ENCODE measurements at regions not wholly inside any gene's neighbourhood (a gene's known extent, or its start where the extent isn't known, plus 50 kb on each side); places are given as distances from the start of the nearest gene placed in this dataset.

DNA sequence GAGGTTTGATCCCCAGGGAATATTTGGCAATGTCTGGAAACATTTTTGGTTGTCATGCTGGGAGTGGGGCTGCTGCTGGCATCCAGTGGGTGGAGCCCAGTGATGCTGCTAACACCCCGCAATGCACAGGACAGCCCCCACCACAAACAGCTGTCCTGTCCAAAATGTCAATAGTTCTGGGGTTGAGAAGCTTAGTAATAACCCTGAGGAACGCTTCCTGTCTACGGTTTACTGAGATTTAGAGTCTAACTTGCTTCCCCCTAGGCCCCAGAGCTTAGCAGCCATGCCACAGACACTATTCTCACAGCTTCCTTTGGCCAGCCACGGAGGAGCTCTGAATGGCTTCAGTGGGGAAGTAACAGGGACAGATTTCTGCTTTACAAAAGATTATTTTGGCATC is 66.5 kb downstream of the MSX2 start:
- peaks cover 7% of the 10 kb centered on the region for H3K27me3 Mint-ChIP-seq
- peaks cover 17% of the 10 kb centered on the region for H3K4me1 Mint-ChIP-seq (ENCODE audit: unreplicated experiment)
- TF ChIP-seq, protein P1, sequence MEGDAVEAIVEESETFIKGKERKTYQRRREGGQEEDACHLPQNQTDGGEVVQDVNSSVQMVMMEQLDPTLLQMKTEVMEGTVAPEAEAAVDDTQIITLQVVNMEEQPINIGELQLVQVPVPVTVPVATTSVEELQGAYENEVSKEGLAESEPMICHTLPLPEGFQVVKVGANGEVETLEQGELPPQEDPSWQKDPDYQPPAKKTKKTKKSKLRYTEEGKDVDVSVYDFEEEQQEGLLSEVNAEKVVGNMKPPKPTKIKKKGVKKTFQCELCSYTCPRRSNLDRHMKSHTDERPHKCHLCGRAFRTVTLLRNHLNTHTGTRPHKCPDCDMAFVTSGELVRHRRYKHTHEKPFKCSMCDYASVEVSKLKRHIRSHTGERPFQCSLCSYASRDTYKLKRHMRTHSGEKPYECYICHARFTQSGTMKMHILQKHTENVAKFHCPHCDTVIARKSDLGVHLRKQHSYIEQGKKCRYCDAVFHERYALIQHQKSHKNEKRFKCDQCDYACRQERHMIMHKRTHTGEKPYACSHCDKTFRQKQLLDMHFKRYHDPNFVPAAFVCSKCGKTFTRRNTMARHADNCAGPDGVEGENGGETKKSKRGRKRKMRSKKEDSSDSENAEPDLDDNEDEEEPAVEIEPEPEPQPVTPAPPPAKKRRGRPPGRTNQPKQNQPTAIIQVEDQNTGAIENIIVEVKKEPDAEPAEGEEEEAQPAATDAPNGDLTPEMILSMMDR (conservative IDR thresholded peaks at IDR 0.05) = no peak
- no peaks in the 10 kb centered on the region for H3K36me3 Mint-ChIP-seq
- no peaks in the 10 kb centered on the region for H3K9me3 Mint-ChIP-seq
- DNase-seq (ENCODE audit: extremely low spot score, unreplicated experiment) = no peak
- H3K4me3 Mint-ChIP-seq = no peak overlapping the region
- no peak overlapping the region for H3K27ac Mint-ChIP-seq

DNA sequence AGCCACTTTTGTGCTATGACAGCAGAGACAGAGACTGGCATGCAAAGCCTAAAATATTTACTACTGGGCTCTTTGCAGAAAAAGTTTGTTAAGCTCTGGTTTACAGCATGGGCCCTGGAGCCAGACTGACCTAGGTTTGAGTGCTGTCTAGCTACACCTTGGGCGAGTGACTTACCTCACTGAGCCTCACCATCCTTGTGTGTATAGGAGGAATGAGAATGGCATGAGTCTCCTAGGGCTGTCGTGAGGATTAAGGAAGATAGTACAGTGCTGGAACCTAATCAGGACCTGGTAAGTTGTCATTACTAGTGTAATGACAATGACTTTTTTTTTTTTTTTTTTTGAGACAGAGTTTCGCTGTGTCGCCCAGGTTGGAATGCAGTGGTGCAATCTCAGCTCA is 65.2 kb downstream of the MSX2 start:
- Mint-ChIP-seq H3K4me3 (no peak overlapping the region), H3K4me1 (ENCODE audit: unreplicated experiment) (peaks cover 17% of the 10 kb centered on the region), H3K36me3 (no peaks in the 10 kb centered on the region), H3K9me3 (peaks cover 6% of the 10 kb centered on the region), H3K27ac (no peak overlapping the region), H3K27me3 (peaks cover 3% of the 10 kb centered on the region)
- peak; percentile 7 for DNase-seq (ENCODE audit: extremely low spot score, unreplicated experiment)
- TF ChIP-seq, protein P1 (conservative IDR thresholded peaks at IDR 0.05) = no peak

DNA sequence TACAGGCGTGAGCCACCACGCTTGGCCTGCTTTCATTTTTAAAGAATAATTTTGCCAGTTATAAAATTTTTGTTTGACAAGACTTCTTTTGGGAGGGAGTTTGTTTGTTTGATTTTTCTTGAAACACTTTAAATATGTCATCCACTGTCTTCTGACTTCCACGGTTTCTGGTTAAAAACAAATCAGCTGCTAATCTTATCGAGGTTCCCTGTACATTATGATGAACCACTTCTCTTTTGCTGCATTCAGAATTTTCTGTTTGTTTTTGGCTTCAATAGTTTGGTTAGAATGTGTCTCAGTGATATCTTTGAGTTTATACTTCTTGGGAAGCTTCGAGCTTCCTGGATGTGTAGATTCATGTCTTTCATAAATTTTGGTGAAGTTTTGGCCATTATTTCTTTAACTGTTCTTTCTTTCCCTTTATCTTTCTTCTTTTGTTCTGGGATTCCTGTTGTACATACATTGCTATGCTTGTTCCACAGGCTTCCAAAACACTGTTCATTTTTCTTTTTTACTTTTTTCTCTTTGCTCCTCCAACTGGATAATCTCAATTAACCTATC is 60.8 kb downstream of the MSX2 start:
- H3K27ac Mint-ChIP-seq = no peak overlapping the region
- H3K9me3 Mint-ChIP-seq = peaks cover 12% of the 10 kb centered on the region
- no peak for DNase-seq (ENCODE audit: extremely low spot score, unreplicated experiment)
- no peaks in the 10 kb centered on the region for H3K4me1 Mint-ChIP-seq (ENCODE audit: unreplicated experiment)
- TF ChIP-seq, protein P1 (conservative IDR thresholded peaks at IDR 0.05) = no peak
- H3K4me3 Mint-ChIP-seq = no peak overlapping the region
- no peaks in the 10 kb centered on the region for H3K36me3 Mint-ChIP-seq
- no peaks in the 10 kb centered on the region for H3K27me3 Mint-ChIP-seq

Data from type B pancreatic cell (in vitro differentiated cells).